Endothelial cell (in vitro differentiated cells): ENCODE measurements at regions not wholly inside any gene's neighbourhood (a gene's known extent, or its start where the extent isn't known, plus 50 kb on each side); places are given as distances from the start of the nearest gene placed in this dataset.

Experiments
- DNase-seq: peaks from one replicate; pipeline ENCODE4 v3.0.0; 2021; ENCODE audit warnings: low spot score
- H3K27ac Mint-ChIP-seq: one replicate; pipeline ENCODE4 v1.8.0; 2021; ENCODE audit warnings: mixed read lengths, inconsistent platforms; ENCODE audit not compliant: unreplicated experiment
- H3K27me3 Mint-ChIP-seq: one replicate; pipeline ENCODE4 v1.8.0; 2021; ENCODE audit warnings: mild to moderate bottlenecking, moderate library complexity, mixed read lengths, inconsistent platforms; ENCODE audit not compliant: unreplicated experiment
- H3K36me3 Mint-ChIP-seq: one replicate; pipeline ENCODE4 v1.8.0; 2021; ENCODE audit warnings: mild to moderate bottlenecking, low read depth, mixed read lengths, inconsistent platforms; ENCODE audit not compliant: unreplicated experiment
- H3K4me1 Mint-ChIP-seq: one replicate; pipeline ENCODE4 v1.8.0; 2021; ENCODE audit warnings: mild to moderate bottlenecking, mixed read lengths, inconsistent platforms; ENCODE audit not compliant: unreplicated experiment
- H3K4me3 Mint-ChIP-seq: one replicate; pipeline ENCODE4 v1.8.0; 2021; ENCODE audit warnings: mild to moderate bottlenecking, mixed read lengths, inconsistent platforms; ENCODE audit not compliant: unreplicated experiment
- H3K9me3 Mint-ChIP-seq: one replicate; pipeline ENCODE4 v1.8.0; 2021; ENCODE audit warnings: mixed read lengths, inconsistent platforms; ENCODE audit not compliant: unreplicated experiment
- TF ChIP-seq, protein P1 (sequence below): fragments of 200-600 bp; sonication (generic); IDR thresholded peaks from one replicate; pipeline ENCODE4 v1.5.0; 2021; ENCODE audit warnings: antibody characterized with exemption; ENCODE audit not compliant: unreplicated experiment

DNA sequence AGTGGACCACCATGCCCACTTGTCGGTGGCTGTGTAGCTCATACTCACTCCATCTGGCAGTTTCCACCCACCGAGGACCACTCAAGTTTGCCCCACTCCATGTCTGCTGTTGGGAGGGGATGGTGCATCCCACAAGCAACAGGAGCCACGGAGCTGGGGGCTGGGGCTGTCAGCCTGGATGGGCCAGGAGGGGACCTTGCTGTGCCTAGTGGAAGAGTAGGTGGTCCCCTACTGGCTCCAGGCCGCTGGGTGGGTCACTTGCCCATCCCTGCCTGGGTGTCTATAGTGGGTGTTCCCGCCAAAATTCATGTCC is 57.0 kb downstream of the SMIM38 start:
- TF ChIP-seq, protein P1, sequence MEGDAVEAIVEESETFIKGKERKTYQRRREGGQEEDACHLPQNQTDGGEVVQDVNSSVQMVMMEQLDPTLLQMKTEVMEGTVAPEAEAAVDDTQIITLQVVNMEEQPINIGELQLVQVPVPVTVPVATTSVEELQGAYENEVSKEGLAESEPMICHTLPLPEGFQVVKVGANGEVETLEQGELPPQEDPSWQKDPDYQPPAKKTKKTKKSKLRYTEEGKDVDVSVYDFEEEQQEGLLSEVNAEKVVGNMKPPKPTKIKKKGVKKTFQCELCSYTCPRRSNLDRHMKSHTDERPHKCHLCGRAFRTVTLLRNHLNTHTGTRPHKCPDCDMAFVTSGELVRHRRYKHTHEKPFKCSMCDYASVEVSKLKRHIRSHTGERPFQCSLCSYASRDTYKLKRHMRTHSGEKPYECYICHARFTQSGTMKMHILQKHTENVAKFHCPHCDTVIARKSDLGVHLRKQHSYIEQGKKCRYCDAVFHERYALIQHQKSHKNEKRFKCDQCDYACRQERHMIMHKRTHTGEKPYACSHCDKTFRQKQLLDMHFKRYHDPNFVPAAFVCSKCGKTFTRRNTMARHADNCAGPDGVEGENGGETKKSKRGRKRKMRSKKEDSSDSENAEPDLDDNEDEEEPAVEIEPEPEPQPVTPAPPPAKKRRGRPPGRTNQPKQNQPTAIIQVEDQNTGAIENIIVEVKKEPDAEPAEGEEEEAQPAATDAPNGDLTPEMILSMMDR = no peak
- peaks cover 11% of the 10 kb centered on the region for H3K27me3 Mint-ChIP-seq
- DNase-seq = no peak
- no peak overlapping the region for H3K4me3 Mint-ChIP-seq
- no peaks in the 10 kb centered on the region for H3K4me1 Mint-ChIP-seq
- H3K36me3 Mint-ChIP-seq = no peaks in the 10 kb centered on the region
- H3K27ac Mint-ChIP-seq = no peak overlapping the region
- no peaks in the 10 kb centered on the region for H3K9me3 Mint-ChIP-seq

DNA sequence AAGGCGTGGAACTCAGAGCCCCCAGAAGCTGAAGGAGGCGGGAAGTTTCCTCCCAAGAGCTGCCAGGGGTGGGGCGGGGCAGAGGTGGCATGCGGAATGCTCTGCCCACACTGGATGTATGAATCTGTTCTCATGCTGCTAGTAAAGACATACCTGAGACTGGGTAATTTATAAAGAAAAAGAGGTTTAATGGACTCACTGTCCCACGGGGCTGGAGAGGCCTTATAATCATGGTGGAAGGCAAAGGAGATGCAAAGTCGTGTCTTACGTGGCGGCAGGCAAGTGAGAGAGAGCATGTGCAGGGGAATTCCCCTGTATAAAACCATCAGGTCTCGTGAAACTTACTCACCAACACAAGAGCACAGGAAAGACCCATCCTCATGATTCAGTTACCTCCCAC is 57.6 kb downstream of the SMIM38 start:
- no peak overlapping the region for H3K4me3 Mint-ChIP-seq
- no peaks in the 10 kb centered on the region for H3K36me3 Mint-ChIP-seq
- no peak overlapping the region for H3K27ac Mint-ChIP-seq
- peaks cover 11% of the 10 kb centered on the region for H3K27me3 Mint-ChIP-seq
- no peaks in the 10 kb centered on the region for H3K4me1 Mint-ChIP-seq
- no peaks in the 10 kb centered on the region for H3K9me3 Mint-ChIP-seq
- TF ChIP-seq, protein P1 = no peak
- no peak for DNase-seq

DNA sequence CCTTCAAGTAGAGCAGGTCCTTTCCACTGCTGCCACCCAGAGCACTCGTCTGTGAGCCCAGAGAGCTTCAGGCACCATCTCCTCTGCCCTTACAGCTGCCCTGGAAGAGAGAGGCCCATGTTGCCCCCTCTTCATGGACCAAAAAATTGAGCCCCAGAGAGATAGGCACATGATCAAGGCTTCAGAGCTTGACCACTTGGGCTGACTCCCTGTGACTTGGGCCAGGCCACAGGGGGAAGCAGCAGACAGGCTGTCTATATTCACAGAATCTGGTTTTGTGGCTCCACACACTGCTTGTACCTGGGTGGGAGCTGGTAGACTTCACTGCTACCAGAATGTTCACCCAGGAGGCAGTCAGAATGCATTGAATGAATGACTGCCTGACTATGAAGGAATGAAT is 58.2 kb downstream of the SMIM38 start:
- H3K36me3 Mint-ChIP-seq = no peaks in the 10 kb centered on the region

DNA sequence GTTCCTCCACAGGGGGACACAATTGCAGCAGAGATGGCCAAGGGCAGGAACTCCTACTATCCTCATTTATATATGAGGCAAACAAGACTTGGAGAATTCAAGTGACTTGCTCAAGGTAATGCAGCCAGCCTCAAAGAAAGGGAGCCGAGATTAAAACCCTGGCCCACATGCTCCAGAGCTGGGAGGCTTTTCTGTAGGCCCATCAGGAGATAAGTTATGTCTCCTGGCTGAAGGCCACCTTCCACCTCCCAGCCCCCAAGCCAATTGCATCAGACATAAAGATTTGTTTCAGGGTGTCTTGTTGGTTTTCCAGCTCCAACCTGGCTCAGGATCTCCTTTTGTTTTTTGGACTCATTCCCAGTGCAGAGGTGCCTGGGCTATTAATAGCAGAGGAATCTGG is 59.5 kb downstream of the SMIM38 start:
- no peak overlapping the region for H3K4me3 Mint-ChIP-seq
- H3K9me3 Mint-ChIP-seq = no peaks in the 10 kb centered on the region
- no peaks in the 10 kb centered on the region for H3K36me3 Mint-ChIP-seq
- no peak overlapping the region for H3K27ac Mint-ChIP-seq
- DNase-seq = no peak
- TF ChIP-seq, protein P1 = no peak
- H3K4me1 Mint-ChIP-seq = no peaks in the 10 kb centered on the region
- H3K27me3 Mint-ChIP-seq = peaks cover 7% of the 10 kb centered on the region

More for the DNA sequence above, 58.2 kb downstream of the SMIM38 start:
- H3K27ac Mint-ChIP-seq = no peak overlapping the region
- no peaks in the 10 kb centered on the region for H3K9me3 Mint-ChIP-seq
- no peaks in the 10 kb centered on the region for H3K4me1 Mint-ChIP-seq
- H3K27me3 Mint-ChIP-seq = peaks cover 11% of the 10 kb centered on the region
- no peak for DNase-seq
- TF ChIP-seq, protein P1 = no peak
- no peak overlapping the region for H3K4me3 Mint-ChIP-seq

DNA sequence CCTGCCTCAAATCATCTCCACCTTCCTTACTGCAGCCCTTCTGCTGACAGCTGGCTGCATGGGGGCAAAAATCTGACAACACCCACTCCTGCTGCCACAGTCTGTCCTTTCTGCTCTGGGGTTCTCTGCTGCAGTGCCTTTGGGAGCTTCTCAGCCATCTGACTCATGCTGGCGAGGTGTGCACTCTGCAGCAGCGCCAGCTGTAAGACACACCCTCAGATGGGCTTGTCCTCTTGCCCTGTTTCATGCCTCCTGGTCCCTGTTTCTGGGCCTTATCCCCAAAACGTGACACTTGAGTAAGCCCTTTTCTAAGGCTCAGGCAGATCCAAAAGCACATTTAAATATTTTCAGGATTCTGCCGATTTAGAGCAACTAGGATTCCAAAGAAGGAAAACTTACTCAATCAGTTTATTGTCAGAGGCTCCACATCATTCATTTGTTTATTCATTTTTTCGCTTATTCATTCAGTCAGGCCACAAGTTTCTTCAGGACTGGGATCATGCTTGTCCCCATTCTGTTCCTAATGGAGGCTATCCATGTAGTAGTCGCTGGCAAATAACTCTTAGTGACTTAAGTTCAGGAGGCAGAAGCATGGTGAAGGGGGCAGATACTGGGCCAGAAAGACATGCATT is 60.2 kb downstream of the SMIM38 start:
- TF ChIP-seq, protein P1 = no peak
- no peaks in the 10 kb centered on the region for H3K9me3 Mint-ChIP-seq
- H3K27me3 Mint-ChIP-seq = peaks cover 7% of the 10 kb centered on the region
- DNase-seq = no peak
- no peak overlapping the region for H3K27ac Mint-ChIP-seq
- H3K4me3 Mint-ChIP-seq = no peak overlapping the region
- H3K4me1 Mint-ChIP-seq = no peaks in the 10 kb centered on the region
- no peaks in the 10 kb centered on the region for H3K36me3 Mint-ChIP-seq
